ENCODE measurements at regions not wholly inside any gene's neighbourhood (a gene's known extent, or its start where the extent isn't known, plus 50 kb on each side); places are given as distances from the start of the nearest gene placed in this dataset.

- Histone ChIP-seq H3K4me1 (ENCODE audit: insufficient read depth, low read length, poor library complexity, severe bottlenecking) (no peaks in the 10 kb centered on the region), H3K9me3 (ENCODE audit: low read depth, low read length, poor library complexity, severe bottlenecking) (no peaks in the 10 kb centered on the region), H3K27me3 (replicated peaks; ENCODE audit: insufficient read depth, low read depth, low read length, poor library complexity) (no peaks in the 10 kb centered on the region), H3K27ac (ENCODE audit: low read depth, low read length, poor library complexity, severe bottlenecking) (no peak overlapping the region), H3K36me3 (ENCODE audit: insufficient read depth, low read length, poor library complexity, severe bottlenecking) (no peaks in the 10 kb centered on the region), H3K4me3 (ENCODE audit: low read depth, low read length, poor library complexity, severe bottlenecking) (no peak overlapping the region)
- CTCF ChIA-PET = no interaction called here
- no peak for DNase-seq (ENCODE audit: low spot score)
- no peak for TF ChIP-seq EZH2 (IDR thresholded peaks at IDR 0.05; ENCODE audit: borderline replicate concordance, low read depth, low read length, poor library complexity, severe bottlenecking)
- TF ChIP-seq, protein P1, sequence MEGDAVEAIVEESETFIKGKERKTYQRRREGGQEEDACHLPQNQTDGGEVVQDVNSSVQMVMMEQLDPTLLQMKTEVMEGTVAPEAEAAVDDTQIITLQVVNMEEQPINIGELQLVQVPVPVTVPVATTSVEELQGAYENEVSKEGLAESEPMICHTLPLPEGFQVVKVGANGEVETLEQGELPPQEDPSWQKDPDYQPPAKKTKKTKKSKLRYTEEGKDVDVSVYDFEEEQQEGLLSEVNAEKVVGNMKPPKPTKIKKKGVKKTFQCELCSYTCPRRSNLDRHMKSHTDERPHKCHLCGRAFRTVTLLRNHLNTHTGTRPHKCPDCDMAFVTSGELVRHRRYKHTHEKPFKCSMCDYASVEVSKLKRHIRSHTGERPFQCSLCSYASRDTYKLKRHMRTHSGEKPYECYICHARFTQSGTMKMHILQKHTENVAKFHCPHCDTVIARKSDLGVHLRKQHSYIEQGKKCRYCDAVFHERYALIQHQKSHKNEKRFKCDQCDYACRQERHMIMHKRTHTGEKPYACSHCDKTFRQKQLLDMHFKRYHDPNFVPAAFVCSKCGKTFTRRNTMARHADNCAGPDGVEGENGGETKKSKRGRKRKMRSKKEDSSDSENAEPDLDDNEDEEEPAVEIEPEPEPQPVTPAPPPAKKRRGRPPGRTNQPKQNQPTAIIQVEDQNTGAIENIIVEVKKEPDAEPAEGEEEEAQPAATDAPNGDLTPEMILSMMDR (conservative IDR thresholded peaks at IDR 0.05; ENCODE audit: low read depth, low read length) = no peak
- POLR2A ChIA-PET (ENCODE audit: low non-redundant PET) = no interaction called here
- BruUV-seq (replicated peaks) = no TSS peak
- intact Hi-C loops (cut with micrococcal nuclease; ENCODE audit: unreplicated experiment) = no loop called here
Measured at GRCh38 chr2:126782648-126783047, 116.0 kb upstream of the TEX51 start.

- Histone ChIP-seq H3K4me1 (ENCODE audit: insufficient read depth, low read length, poor library complexity, severe bottlenecking) (no peaks in the 10 kb centered on the region), H3K4me3 (ENCODE audit: low read depth, low read length, poor library complexity, severe bottlenecking) (no peak overlapping the region), H3K36me3 (ENCODE audit: insufficient read depth, low read length, poor library complexity, severe bottlenecking) (no peaks in the 10 kb centered on the region), H3K9me3 (ENCODE audit: low read depth, low read length, poor library complexity, severe bottlenecking) (no peaks in the 10 kb centered on the region), H3K27ac (ENCODE audit: low read depth, low read length, poor library complexity, severe bottlenecking) (no peak overlapping the region), H3K27me3 (replicated peaks; ENCODE audit: insufficient read depth, low read depth, low read length, poor library complexity) (no peaks in the 10 kb centered on the region)
- POLR2A ChIA-PET (ENCODE audit: low non-redundant PET) = no interaction called here
- CTCF ChIA-PET = no interaction called here
- no TSS peak for BruUV-seq (replicated peaks)
- TF ChIP-seq, protein P1 (conservative IDR thresholded peaks at IDR 0.05; ENCODE audit: low read depth, low read length) = no peak
- no peak for TF ChIP-seq EZH2 (IDR thresholded peaks at IDR 0.05; ENCODE audit: borderline replicate concordance, low read depth, low read length, poor library complexity, severe bottlenecking)
- intact Hi-C loops (cut with micrococcal nuclease; ENCODE audit: unreplicated experiment) = no loop called here
- no peak for DNase-seq (ENCODE audit: low spot score)
Measured at GRCh38 chr2:126783341-126783740, 115.3 kb upstream of the TEX51 start.

DNA sequence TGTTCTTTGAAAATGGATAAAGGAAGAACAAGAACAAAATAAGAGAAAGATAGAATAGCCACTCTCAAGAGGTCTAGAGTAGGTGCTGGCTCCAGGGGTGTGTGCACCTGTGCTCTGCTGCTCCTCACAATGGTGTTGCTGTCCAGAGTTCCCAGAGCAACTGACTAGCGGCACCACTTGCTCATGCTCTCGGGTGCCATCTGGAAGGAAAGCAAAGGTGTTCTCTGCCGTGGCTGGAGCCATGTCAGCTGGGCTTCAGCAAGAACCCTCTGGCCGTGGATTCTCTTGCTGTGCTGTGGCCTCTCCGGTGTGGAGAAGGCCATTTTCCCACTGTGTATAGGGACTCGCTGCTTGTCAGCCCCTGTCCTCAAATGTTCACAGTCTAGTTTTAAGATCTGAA lies 114.6 kb upstream of the TEX51 start:
- BruUV-seq (replicated peaks) = no TSS peak
- intact Hi-C loops (cut with micrococcal nuclease; ENCODE audit: unreplicated experiment) = no loop called here
- ChIA-PET POLR2A (ENCODE audit: low non-redundant PET) (no interaction called here), CTCF (no interaction called here)
- Histone ChIP-seq H3K9me3 (ENCODE audit: low read depth, low read length, poor library complexity, severe bottlenecking) (no peaks in the 10 kb centered on the region), H3K4me3 (ENCODE audit: low read depth, low read length, poor library complexity, severe bottlenecking) (no peak overlapping the region), H3K27ac (ENCODE audit: low read depth, low read length, poor library complexity, severe bottlenecking) (no peak overlapping the region), H3K27me3 (replicated peaks; ENCODE audit: insufficient read depth, low read depth, low read length, poor library complexity) (no peaks in the 10 kb centered on the region), H3K4me1 (ENCODE audit: insufficient read depth, low read length, poor library complexity, severe bottlenecking) (no peaks in the 10 kb centered on the region), H3K36me3 (ENCODE audit: insufficient read depth, low read length, poor library complexity, severe bottlenecking) (no peaks in the 10 kb centered on the region)
- TF ChIP-seq EZH2 (IDR thresholded peaks at IDR 0.05; ENCODE audit: borderline replicate concordance, low read depth, low read length, poor library complexity, severe bottlenecking) = no peak
- TF ChIP-seq, protein P1 (conservative IDR thresholded peaks at IDR 0.05; ENCODE audit: low read depth, low read length) = no peak
- no peak for DNase-seq (ENCODE audit: low spot score)

Measured in A673 (cell line).